Muscle of back (tissue), 3 donors: ENCODE measurements at regions not wholly inside any gene's neighbourhood (a gene's known extent, or its start where the extent isn't known, plus 50 kb on each side); places are given as distances from the start of the nearest gene placed in this dataset.
"Not testable (repeated sequence)": the region's sequence is repeated elsewhere in the genome, so short reads cannot be mapped to it uniquely, and the experiment has no call there.

ENCODE experiments used
- DNase-seq, 3 donors: peaks; one replicate each; pipeline versions ENCODE4 v3.0.0 to v3.0.0-alpha.2; 2013

DNA sequence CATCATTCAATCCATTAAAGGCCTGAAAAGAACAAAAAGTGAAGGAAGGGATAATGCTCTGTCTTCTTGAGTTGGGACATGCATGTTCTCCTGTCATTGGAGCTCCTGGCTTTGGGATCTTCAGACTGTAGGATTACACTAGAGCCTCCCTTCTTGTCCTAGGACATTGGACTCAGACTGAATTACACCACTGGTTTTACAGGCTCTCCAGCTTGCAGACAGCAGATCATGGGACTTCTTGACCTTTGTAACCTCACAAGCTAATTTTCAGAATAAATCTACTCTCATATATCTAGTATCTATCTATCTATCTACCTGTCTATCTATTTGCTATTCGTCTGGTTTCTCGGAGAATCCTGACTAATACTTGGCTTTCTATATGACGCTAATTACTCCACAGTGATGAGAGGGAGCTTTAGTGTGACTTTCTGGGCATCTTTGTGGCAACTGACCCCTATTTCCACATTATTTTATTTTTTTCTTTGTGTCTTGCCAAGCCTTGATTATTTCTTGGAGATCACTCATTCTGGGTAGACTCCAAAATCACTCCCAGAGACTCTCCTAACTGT, 151.9 kb upstream of the ZNF184 start:
- DNase-seq, result no peak

GRCh38 chr6:27623103-27623502, 150.2 kb upstream of the ZNF184 start:
- DNase-seq, result no peak

DNA sequence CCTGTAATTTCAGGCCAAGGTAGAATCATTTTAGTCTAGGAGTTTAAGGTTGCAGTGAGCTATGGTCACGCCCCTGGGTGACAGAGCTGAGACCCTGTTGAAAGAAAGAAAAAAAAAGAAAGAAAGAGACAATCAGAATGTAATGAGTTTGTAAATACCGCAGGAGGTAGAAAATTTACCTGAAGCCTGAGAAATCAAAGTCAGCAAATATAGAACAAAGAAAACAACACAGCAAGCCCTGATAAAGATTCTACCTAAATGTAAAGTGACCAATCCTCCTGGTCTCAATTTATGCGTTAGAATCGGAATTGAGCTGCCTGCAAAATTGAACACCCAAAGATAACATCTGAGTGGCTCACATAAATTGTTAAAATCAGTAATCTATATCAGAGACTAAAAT, 146.5 kb upstream of the ZNF184 start:
- DNase-seq, result no peak

GRCh38 chr6:27617700-27618689, 145.1 kb upstream of the ZNF184 start:
- DNase-seq, result peak; percentile 22 to 65 (median 30)

DNA sequence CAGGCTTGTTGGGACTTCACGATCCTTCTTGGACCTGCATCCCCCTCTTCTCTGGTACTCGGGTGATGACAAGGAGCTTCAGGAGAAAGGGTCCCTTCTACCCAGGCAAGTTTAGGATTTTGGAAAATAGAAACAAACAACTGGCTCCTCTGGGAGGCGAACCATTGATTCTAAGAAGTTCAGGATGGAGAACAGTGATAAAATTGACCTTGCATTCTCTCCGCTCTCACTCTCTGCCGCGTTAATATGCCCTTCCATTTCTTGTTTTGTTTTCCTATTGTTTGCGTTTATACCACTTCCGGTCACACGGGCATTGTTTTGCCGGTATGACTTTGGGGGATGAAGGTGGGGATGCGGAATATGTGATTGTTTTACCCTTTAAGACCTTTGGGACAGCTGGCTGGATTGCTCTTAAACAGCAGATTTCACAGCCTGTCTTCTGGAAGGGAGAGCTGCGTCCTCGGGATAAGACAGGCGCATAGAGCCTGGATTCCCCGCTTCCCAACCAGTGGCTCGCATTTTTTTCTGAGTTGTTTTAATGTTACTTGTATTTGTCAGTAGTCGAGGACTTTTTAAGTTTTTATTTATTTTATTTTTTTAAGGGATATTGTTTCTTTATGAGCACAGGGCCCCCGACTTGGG, 144.3 kb upstream of the ZNF184 start:
- DNase-seq, result peak in 2 of 3 donors; percentile 15 to 58

GRCh38 chr6:27616328-27617045, 143.6 kb upstream of the ZNF184 start:
- no peak for DNase-seq

DNA sequence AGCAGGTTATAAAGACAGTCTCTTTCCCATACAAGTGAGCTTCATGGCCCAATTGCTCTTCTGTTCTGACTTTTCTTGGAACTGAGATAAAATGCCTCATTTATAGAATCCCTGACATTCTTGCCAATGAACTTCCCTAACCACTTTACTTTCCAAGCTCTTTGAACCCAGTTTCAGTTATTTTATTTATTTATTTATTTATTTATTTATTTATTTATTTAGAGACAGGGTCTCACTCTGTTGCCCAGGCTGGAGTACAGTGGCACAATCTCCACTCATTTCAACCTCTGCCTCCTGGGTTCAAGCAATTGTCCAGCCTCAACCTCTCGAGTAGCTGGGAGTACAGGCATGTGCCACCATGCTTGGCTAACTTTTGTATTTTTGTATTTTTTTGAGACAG, 138.5 kb upstream of the ZNF184 start:
- no peak for DNase-seq

- DNase-seq, result peak in 1 of 3 donors; percentile 23
These were observed 136.3 kb upstream of the ZNF184 start for GRCh38 chr6:27608916-27609883.

GRCh38 chr6:27605401-27606342, 132.8 kb upstream of the ZNF184 start:
- DNase-seq, result peak in 2 of 3 donors; percentile 44 to 72

GRCh38 chr6:27604986-27605385, 132.1 kb upstream of the ZNF184 start:
- DNase-seq, result no peak

- peak in 1 of 3 donors; percentile 11 for DNase-seq
These were observed 128.9 kb upstream of the ZNF184 start for GRCh38 chr6:27601668-27602254.

GRCh38 chr6:27599859-27600532, 127.1 kb upstream of the ZNF184 start:
- no peak for DNase-seq

- DNase-seq, result not testable (repeated sequence)
These were observed 124.2 kb upstream of the ZNF184 start for GRCh38 chr6:27597031-27597567.

DNA sequence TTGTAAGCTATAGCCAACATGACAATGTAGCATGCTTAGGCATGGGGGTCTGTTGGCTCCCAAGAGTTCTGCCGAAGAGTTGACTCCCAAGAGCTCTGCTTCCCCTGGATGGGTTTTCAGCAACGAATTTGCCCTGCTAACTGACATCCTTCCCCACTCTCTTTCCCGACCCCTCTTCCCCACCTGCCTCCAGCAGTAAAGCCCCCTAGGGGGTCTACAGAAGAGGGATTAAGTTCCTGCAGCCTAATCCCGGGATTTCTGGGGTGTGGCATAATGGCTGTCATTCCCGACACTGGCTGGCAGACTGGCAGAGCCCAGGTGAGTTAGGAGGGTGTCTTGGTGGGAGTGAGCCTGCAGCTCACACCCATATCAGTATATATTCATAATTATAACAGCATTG, 121.0 kb upstream of the ZNF184 start:
- no peak for DNase-seq

DNA sequence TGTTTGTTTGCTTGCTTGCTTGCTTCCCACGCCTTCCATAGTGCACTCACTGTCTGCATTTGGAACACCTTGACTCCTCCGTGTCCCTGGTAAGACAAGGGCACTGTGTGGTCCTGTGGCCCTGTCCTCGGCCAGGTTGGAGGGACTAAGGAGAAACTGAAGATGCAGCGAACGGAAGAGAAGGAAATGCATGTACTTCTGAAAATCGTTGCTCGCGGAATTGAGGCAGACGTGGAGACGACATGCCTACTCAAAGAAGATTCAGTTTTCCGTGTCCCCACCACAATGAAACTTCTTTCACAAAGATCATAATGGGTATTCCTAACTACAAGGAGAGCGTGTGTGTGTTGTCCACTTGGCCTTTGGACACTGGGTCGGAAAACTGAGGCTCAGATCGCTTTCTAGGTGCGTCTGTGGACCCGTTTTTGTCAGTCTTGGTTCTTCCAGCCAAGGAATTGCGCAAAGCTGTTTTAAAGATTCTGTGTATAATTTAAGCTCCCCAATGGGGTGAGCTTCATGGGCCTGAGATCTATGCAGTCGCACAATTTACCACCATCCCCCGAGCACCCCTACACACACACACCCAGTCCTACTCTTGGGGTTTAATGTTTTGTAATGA, 120.4 kb upstream of the ZNF184 start:
- DNase-seq, result no peak

- peak; percentile 8 to 74 (median 74) for DNase-seq
These were observed 119.7 kb upstream of the ZNF184 start for GRCh38 chr6:27592481-27593199.
